ENCODE measurements at regions not wholly inside any gene's neighbourhood (a gene's known extent, or its start where the extent isn't known, plus 50 kb on each side); places are given as distances from the start of the nearest gene placed in this dataset.
"Not testable (repeated sequence)": the region's sequence is repeated elsewhere in the genome, so short reads cannot be mapped to it uniquely, and the experiment has no call there.

- no peak for DNase-seq
Observed at GRCh38 chr12:91493308-91493707, 310.7 kb upstream of the DCN start.

GRCh38 chr12:91492648-91493047 lies 310.0 kb upstream of the DCN start:
- no peak for DNase-seq

- no peak for DNase-seq
Observed at GRCh38 chr12:91490667-91491311, 308.2 kb upstream of the DCN start.

DNA sequence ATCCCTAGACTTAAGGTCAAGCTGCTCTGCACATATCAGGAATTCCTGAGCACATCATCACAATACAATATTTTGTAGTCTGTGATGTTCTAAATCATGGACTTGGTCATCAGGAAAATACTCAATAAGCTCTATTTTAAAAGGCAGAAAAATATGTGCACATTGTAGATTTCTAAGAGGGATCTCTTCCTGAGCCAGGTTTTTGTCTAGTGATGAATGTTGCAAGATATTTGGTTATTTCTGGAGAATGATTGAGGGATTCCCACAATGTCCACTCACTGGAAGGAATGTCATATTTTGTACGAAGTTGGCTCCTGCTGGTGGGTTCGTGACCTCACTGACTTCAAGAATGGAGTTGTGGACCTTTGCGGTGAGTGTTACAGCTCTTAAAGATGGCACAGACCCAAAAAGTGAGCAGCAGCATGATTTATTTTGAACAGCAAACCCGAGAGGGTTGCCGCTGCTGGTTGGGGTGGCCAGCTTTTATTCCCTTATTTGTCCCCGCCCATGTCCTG lies 300.9 kb upstream of the DCN start:
- DNase-seq: no peak

- DNase-seq: no peak
Observed at GRCh38 chr12:91482231-91482630, 299.6 kb upstream of the DCN start.

- DNase-seq: no peak
Observed at GRCh38 chr12:91478500-91478899, 295.9 kb upstream of the DCN start.

DNA sequence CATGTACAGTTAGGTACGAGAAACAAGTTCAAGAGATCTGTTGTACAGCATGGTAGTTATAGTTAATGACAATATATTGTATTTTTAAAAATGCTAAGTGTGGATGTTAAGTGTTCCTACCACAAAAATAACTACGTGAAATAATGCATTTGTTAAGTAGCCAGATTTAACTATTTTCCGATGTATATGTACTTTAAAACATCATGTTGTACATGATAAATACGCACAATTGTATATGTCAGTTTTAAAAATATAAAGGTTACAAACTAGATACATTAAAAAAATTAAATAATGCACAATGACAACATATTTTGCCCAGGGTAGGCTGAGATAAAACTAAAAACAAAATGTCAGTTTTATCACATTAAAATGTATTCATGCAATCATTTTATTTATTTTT lies 285.1 kb upstream of the DCN start:
- no peak for DNase-seq

DNA sequence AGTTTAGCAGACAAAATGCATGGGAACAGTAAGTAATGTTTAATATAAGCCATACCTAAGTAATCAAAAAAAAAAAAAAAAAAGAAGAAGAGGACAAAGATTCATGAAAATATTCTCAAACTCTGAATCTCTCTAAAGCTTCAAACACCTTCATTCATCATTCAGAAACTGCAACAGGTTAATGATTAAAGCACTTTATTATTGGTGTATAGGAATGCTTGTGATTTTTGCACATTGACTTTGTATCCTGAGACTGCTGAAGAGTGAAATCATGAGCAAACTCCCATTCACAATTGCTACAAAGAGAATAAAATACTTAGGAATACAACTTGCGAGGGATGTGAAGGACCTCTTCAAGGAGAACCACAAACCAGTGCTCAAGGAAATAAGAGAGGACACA lies 278.4 kb upstream of the DCN start:
- no peak for DNase-seq

DNA sequence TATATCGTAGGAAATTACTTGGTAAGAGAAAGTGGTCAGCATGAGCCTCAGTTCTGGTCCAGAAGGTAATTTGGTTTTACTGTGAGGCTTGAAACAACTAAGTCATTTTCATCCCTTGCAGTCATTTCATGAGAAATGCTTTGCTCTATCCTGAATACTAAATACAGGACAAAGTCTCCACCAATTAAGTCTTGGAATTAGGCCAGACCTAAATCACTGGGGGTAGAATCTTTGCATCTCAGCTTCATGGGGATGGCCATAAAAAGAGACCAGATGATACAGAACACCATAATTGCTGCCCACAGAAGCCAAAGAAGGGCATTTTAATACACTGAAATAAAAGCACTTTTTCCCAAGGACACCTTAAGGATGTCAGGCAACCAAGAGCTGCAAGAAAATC lies 277.9 kb upstream of the DCN start:
- no peak for DNase-seq

DNA sequence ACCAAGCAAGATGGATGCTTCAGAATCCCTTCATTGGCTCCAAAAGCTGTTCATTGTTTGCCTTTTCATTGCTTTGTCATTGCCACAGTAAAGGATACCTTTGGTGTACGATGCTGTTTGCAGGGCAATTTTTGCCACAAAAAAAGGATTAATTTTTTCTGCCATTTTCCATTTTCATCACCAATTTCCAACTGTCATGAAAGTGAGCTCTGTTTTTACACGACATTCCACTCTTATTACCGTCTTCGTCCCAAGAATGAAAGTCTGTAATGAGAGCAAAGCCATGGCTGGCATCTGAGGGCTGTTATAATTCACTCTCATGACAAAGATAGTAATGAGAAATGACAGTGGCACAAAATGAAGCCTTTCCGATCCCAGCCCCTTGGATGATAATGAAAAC lies 272.7 kb upstream of the DCN start:
- DNase-seq: no peak

DNA sequence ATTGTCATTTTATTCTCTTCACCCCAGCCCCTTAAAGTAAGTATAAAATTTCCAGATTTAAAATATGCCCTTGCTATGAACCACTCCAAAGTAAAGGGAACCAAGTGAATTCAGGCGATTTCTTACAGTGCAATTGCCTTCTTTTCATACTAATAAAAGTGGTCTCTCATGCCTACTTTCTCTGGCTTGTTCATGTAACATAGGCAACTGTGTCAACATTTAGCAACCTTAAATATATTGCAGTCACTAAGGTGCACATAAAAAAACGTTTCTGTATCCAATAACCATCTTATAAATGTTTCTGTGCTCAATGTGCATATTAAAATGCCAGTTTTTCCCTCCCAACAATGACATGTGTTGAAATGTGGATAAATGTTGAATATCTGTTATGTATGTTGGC lies 271.6 kb upstream of the DCN start:
- no peak for DNase-seq

- DNase-seq: not testable (repeated sequence)
Observed at GRCh38 chr12:91452464-91452863, 269.8 kb upstream of the DCN start.

DNA sequence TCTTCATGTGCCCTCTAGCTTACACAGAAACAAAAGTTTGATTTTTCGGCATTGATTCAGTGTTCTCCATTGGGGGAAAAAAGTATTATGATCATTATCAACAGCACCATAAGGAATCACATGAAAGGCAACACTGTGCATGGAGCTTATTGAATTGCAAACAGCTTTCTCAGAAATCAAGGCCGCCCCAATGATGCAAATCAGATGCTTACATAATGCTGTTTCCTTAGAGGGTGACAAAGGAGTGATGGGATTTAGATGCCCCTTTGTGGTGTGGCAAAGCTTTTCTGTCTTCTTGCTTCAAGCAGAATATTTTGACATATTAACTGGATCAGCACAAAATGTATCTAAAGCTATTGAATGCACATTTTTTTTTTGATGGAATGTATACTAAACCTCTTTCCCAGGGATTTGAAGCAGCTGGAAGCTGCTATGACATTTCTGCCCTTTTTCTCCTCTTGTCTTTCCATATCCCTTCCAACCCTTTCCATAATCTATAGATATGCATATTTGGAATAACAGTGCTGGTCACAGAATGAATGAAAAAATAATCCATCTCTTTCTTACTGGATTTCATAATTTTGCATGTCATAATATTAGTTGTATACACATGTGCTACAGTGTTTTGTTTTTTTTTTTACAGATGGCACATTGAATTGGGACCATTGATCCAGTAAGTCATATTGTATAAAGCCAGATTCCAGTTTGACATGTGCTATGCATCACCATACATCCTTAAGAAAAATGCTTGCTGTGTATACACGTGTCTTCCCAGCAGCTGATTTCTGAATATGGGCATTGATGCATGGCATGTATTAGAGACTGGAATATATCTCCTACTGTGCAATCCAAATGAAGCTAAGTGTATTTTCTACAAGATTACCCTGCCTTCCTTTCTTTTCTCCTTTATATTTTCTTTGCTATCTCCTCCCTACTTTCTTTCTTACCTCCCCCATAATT lies 259.7 kb upstream of the DCN start:
- DNase-seq: no peak

DNA sequence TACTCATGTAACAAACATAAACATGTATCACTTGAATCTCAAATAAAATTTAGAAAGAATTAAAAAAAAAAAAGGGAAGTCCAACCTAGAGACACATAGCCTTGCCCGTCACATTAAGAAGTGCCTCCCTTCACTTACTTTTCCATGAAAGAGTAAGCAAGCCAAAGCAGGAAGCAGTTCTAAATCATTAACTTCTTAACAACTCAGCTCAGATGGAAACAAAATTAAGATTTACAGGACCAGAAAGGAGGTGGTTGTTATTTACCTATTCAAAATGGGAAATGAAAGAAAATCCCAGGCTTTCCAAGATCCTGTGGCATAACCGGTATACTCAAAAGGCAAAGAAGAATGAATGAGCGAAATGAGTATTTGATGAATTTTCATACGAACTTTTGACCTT lies 258.6 kb upstream of the DCN start:
- no peak for DNase-seq

DNA sequence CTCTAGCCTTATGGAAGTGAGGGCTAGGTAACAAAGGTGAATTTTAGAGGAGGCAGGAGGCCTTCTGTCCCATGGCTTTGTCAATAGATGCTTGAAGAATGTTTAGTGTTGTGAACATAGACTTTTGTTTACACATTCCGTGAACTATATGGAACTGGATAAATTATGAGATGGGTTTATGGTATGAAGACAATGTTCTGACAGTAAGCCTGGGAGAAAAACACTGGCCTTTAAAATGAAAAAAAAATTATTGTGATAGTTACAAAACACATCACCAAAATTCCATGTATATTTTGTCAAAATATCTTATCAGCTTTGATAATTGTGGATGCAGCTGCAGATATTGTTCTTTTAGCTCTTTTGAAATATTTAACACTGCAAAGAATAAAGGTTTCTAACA lies 251.5 kb upstream of the DCN start:
- DNase-seq: no peak

DNA sequence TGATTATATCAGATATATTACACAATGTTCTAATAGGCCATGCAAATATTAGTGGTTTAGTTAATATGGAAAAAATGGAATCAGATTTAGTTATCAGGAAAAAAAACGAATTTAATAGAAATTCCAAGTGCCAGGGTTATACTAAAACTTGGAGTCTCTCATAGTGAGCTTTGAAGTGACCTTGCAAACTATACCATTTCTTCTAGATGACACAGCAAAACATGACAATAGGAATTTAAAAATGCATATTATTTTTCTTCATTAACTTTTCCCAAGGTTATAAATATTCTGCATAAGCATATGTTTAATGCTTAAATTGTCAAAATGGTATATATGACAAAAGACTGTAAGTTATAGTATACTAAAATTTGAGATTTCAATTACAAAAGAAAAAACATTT lies 250.1 kb upstream of the DCN start:
- no peak for DNase-seq

- DNase-seq: no peak
Observed at GRCh38 chr12:91432089-91432488, 249.5 kb upstream of the DCN start.

DNA sequence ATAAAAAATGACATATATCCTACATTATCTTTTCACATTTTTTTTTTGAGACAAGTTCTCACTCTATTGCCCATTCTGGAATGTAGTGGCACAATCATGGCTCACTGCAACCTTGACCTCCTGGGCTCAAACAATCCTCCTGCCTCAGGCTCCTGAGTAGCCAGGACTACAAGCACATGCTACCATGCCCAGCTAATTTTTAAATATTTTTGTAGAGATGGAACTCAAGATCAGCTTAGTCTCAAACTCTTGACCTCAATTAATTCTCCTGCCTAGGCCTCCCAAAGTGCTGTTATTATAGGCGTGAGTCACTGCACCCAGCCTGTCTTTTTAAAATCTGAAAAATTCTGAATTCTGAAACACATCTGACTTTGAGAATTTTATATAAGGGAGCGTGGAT lies 241.9 kb upstream of the DCN start:
- no peak for DNase-seq

- DNase-seq: no peak
Observed at GRCh38 chr12:91423693-91424050, 241.1 kb upstream of the DCN start.

GRCh38 chr12:91422811-91423692 lies 240.4 kb upstream of the DCN start:
- no peak for DNase-seq

GRCh38 chr12:91422127-91422526 lies 239.5 kb upstream of the DCN start:
- no peak for DNase-seq

GRCh38 chr12:91419809-91420208 lies 237.2 kb upstream of the DCN start:
- no peak for DNase-seq
